B cell (primary cell): ENCODE measurements at regions not wholly inside any gene's neighbourhood (a gene's known extent, or its start where the extent isn't known, plus 50 kb on each side); places are given as distances from the start of the nearest gene placed in this dataset.

Experiments
- EZH2 ChIP-seq: IDR thresholded peaks from 2 replicates; pipeline ENCODE4 v1.6.1; 2012; ENCODE audit warnings: borderline replicate concordance, low read depth, mild to moderate bottlenecking, moderate library complexity, low read length; ENCODE audit not compliant: insufficient read depth, poor library complexity, severe bottlenecking
- TF ChIP-seq, protein P1 (sequence below): fragments of 200-600 bp; IDR thresholded peaks from one replicate; pipeline ENCODE4 v1.8.0; 2022; ENCODE audit warnings: antibody characterized with exemption, mild to moderate bottlenecking

DNA sequence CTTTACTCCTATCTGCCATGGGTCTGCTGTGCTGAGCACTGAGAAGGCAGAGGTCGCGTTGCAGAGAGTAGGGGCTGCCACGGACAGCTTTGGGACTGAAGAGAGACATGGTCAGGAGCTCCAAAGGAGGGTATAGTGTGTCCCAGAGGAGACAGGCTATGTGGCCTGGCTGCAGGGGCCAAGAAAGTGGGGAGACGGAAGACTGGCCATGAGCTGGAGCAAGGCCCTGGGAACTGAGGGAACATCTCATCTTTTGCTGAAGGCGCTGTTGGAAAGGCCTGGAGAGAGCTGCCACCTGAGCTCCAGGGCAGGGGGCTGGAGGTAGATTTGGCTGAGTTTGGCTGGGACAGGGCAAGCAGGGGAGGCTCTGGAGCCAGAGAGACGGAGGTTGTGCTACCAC is 55.8 kb upstream of the AJAP1 start:
- TF ChIP-seq, protein P1, sequence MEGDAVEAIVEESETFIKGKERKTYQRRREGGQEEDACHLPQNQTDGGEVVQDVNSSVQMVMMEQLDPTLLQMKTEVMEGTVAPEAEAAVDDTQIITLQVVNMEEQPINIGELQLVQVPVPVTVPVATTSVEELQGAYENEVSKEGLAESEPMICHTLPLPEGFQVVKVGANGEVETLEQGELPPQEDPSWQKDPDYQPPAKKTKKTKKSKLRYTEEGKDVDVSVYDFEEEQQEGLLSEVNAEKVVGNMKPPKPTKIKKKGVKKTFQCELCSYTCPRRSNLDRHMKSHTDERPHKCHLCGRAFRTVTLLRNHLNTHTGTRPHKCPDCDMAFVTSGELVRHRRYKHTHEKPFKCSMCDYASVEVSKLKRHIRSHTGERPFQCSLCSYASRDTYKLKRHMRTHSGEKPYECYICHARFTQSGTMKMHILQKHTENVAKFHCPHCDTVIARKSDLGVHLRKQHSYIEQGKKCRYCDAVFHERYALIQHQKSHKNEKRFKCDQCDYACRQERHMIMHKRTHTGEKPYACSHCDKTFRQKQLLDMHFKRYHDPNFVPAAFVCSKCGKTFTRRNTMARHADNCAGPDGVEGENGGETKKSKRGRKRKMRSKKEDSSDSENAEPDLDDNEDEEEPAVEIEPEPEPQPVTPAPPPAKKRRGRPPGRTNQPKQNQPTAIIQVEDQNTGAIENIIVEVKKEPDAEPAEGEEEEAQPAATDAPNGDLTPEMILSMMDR: no peak
- TF ChIP-seq EZH2: no peak
